Dermis microvascular lymphatic vessel endothelial cell (primary cell): ENCODE measurements at regions not wholly inside any gene's neighbourhood (a gene's known extent, or its start where the extent isn't known, plus 50 kb on each side); places are given as distances from the start of the nearest gene placed in this dataset.
"Not testable (repeated sequence)": the region's sequence is repeated elsewhere in the genome, so short reads cannot be mapped to it uniquely, and the experiment has no call there.

Experiments
- DNase-seq, 2 donors: peaks; one replicate each; pipeline versions ENCODE4 v3.0.0 to v3.0.0-alpha.2; 2010; ENCODE audit warnings: low read depth in 2 of 2

DNA sequence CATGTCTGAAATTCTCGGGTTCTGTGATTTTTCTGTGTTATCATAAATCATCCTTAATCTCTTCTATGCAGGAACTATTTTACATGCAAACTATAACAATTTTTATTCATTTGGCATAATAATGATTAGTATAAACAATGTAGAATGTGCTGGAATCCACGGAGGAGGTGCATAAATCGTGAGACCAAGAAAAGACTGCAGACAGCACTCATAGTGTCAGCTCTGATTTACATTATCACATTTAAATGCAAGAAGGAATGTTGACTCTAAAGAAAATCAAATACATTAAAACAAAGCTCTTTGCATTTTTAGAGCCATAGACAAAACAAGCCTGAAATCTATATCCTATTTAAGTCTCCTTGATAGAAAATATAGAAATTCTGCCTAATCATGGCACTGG lies 501.7 kb upstream of the STXBP6 start:
- no peak for DNase-seq

DNA sequence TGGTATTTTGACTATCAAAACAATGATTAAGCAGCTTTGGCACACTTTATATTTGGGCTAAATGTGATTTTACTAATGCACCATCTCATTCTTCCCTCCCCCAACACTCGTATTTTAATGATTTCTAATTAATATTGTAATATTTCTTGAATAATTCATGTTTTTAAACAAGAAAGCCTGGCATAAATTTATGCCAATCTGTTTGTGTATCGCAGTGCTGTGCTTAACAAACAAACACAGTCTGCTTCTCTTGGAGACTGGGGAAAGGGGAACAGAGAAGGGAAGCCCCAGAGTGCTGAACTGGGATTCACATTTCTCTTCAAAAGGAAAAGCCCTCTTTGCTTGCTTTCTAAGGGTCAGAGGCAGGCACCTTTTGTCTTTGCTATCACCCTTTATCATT lies 496.9 kb upstream of the STXBP6 start:
- no peak for DNase-seq

DNA sequence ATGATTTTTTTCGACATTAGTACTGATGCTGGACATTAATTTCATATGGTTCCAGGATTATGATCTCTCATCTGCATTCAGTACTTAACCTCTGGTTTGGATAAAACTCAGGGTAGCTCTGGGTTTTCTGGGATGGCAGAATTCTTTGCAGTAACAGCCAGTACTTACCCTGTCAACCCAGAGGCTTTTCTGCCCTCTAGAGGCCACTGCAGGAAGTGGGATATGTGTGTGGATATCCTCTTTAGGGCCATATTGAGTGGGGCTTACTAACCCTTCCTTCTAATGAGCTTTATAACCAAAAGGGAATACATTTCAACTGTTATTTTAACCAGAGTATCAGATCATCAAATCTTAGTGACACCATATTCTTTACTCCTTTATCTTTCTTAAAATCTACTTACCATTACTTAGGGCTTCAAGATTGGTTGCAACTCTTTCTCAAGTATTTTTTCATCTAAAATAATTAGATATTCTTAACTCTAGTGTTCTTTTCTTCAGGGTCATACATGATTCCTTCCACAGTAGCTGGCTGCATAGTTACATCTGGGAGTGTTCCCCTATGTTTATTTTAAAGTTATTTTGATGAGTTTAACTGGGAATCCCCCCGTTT lies 488.0 kb upstream of the STXBP6 start:
- no peak for DNase-seq

DNA sequence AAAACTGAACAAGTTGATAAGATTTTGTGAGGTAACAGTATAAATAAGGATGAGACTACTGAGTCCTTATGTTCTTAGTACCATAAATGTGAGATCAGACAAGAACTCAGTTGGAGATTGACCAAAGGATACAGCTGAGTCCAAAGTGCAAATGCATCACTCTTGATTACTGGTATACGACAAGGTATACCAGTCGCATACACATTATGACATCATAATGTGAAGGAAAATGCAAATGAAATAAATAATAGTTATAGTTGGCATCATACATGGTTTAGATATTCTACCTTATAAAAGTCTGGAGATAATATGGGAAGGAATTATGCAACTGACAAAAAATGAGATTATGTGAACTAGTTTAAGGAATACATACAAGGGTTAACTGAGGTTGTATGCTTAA lies 476.3 kb upstream of the STXBP6 start:
- DNase-seq = no peak

DNA sequence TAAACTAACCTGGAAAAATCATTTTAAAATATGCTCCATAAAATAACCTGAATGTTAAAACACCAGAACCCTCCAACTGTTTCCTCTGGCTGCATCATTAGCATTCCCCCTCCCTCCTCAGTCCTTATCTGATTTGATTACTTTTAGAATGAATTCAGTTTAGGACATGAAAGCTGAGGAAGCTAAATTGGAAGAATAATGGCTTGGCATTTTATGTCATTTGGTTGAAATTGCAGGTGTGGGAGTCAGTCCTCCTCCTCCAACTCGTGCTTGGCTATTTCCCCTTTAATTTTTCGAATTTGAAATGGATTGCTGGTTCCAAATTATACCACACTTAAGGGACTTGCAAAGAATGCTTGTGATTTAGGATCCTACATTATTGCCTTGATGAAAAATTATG lies 473.0 kb upstream of the STXBP6 start:
- DNase-seq = no peak

DNA sequence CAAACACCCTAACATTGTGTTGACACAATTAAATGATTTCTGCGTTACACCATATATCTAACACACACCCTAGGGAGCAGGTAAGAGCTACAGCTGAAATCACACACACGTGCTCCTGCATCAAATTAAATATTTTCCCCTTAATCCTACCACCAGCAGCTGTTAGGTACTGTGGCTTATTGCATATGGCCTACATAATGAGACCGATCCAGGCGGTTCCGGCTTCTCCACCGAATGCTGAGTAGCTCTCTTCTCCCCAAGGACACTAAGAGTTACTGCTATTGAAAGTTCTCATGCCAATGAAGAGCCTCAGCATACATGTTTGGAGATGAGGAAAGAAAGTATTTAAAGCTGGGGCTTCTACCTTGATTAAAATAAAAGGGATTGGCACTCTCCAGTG lies 472.2 kb upstream of the STXBP6 start:
- no peak for DNase-seq

DNA sequence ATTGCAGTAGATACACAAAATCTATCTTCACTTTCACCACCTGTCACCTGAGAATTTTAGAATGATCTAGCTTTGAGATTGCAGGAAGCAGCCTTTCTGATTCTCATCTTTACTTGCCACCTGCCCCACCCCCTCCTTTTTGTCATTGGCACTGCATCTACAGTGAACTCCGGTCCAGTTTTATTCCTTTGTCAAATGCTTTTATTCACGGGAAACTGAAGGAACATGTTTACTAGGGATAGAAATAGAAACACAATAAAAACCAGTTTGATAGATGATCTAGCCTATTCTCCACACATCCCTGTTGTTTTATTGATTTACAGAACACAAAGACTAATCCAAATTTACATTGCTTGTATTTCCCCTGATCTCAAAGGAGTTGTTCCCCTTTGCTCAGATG lies 471.7 kb upstream of the STXBP6 start:
- no peak for DNase-seq

DNA sequence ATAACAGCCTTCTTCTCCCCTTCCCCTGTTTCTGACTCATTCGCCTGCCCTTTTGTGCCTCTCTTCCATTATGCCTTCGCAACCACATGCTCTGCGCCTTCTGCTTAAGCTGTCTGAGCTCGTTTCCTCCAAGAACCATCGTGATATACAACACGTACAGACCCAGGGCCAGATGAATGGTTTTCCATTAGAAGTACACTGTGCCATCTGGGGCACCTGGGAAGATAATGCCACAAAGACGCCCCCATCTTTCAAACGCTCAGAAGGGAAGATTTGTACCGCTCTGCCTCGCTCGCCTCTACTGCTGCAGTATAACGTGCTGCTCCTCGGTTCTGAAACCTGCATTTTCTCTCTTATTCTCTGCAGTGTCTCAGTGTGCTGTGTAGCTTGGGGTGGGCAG lies 470.9 kb upstream of the STXBP6 start:
- no peak for DNase-seq

DNA sequence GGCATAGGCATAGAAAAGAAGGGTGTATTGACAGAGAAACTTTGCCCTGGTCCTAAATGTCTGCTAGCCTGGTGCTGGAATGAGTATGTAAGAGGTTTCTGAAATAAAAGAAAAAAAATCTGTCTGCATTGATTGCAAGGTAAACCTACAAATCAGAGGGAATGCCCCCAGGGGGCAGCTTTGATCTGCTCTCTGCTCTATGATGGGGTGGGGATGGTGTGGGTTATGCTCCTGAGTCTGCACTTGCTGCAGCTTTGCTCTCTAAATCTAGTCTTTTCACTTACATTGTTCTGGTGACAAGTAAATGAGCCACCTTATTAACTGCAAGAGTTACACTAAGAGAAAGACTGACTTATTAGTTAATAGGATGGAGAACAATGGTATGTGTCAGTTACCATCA lies 468.4 kb upstream of the STXBP6 start:
- no peak for DNase-seq

DNA sequence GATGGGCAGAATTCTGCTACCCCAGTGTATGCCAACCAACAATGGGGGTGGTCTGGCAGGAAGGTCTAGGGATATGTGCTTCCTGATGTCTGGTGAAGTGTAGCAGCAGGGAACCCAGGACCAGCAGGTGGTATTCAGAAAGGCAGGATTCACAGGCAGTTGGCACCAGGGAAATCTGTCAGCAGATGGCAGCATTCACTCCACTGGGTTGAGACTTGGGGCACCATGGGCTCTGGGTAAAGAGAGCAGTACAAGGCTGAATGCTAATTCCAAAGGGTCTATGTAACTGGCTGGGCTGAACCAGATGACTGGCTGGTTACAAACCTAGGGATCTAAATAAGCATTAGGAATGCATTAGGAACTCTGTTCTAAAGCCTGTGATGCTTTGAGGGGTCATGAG lies 466.9 kb upstream of the STXBP6 start:
- no peak for DNase-seq

DNA sequence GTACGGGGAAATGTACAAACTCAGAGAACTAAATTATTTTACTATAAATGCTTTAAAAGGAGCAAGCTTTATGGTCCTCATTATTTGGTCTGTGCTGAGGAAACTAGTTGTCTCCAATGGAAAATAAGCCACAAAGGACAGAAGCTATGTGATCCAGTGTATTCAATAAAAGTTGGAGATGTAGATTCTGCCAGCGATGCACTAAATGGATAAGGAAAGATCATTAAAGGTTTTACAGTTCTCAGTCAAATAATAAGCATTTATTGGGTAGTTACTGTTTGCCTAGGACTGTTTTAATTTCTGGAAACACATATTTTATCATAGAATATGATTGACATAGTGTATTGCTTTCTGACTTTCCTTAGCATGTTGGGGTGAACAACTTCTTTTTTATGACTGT lies 458.9 kb upstream of the STXBP6 start:
- no peak for DNase-seq

DNA sequence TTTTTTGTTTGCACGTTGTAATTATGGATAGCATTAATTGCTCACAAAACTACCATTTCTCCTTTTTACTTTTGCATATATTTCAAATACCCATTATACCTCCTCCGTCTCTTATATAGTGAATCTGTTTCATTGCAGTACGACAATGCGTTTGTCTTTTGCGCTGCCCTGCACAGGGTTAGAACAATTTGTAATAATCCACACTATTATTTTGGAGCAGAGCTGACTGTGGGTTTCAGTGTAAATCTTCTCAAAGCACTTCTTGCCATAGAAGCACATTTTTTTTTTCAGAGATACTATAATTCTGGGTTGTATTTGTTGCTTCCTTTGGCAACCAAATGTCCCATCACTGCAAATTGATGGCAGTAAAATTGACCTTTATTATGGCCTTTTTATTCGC lies 451.8 kb upstream of the STXBP6 start:
- no peak for DNase-seq

DNA sequence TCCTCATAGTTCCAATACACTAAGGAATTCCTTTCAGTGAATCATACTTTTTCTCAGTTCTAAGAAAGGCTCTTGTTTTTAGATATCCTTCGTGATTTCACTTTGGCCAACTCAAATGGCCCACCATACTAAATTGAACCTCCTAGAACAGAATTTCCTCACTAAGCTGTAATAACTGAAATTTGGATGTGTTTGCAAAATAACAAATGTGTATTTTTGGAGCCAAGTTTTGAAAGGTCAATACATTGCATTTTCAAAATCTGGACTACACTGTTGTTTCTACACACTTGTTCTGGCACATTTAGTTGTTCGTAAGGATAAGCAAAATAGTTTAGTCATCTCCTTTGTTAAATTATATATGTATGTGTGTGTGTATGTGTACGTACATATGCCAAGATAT lies 439.0 kb upstream of the STXBP6 start:
- DNase-seq = no peak

DNA sequence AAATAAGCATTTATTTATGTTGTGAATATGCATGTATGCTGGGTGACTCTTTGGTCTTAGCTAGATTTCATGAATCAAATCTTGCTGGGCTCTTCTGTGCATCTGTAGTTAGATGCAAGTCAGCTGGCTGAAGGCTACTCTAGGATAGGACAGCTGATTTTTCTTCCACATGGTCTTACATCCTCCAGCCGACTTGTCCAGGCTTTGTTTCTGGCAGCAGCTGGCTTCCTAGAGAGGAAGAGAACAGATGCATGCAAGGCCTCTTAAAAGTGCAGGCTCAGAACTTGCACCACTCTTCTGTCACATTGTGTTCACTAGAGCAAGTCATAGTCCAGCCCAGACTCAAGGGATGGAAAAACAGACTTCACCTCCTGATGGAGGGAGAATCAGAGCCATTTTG lies 435.4 kb upstream of the STXBP6 start:
- DNase-seq = no peak

DNA sequence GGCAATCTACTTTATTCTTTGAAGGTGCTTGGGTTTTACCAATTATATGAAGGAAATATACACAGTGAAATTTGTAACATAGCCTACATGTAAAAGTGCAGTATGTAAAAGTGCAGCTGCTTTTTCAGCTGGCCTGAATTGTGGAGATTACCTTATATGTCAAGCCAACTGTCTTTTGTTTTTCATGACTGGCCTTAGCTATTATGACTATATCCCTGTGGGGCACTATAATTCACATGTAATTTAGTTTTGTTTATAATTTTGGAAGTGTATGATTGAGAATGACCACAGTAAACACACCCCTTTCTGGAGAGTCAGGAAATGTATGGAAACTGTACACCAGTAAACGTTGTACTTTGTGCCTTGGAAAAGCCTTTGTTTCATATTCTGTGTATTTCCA lies 435.0 kb upstream of the STXBP6 start:
- no peak for DNase-seq

DNA sequence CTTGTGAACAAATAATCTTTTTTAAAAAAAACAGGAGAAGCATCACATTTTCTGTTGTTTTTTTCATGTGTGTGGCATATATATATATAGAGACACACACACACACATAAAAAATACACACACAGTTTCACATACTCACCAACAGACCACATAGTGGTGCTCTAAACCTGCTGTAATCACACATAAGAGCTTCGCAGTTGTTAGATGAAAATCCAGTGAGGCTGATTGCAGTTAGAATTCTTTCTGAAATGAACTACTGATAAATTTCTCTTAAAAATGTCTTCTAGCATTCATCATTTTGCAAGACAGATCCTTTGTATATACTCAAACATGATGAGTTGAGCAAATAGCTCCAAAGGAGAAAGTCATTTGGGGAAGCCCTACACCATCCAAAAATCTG lies 434.3 kb upstream of the STXBP6 start:
- DNase-seq = no peak

DNA sequence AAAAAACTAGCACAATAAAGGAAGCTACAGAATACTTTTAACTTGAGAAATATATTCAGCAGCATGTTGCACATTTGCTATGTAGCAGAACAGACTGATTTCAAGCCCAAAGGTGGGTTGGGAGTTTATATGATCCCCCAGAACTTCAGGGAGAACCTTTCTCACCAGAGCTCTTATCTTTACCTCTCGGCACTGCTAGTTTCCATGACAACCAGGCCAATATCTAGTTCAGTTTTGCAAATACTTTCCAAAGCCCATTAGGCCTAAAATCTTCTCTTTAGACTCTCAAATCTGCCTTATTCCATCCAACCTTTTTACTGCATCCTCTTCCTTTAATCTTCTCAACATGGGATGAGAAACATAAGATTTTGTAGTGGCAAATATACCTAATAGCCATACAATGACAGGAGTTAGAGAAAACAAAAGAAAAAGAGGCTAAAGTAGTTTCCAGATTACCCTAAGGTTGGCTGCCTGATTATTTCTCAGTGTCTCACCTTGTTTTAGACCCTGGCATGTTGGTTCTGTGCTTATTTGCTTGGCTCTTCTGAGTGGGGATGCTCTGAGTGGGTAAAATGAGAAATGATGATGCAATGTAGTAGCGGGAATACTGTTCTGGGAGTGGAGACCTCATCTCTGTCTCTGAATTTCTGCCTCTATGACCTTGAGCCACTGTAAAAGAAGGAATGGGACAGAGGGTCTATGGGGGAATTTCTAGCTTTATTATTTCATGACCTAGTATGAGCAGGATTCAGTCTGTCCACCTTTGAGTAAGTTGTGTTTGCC lies 427.6 kb upstream of the STXBP6 start:
- no peak for DNase-seq

DNA sequence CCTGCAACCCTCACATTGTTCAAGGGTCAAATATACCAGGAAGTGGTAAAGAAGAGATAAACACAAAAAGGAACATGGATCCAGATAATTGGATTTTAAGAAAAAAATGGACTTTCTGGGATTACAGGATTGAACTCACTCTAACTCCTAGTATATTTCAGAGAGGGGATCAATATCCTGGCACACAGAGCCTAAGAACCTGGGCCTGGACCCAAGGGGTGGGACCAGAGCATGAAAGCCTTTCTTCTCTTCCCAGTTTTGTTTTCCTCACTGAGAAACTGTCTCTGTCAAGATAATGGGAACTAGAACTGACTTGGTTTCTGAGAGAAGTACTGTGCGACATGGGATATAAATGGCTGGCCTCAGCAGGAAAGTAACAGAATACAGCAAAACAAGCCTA lies 422.8 kb upstream of the STXBP6 start:
- DNase-seq = no peak

DNA sequence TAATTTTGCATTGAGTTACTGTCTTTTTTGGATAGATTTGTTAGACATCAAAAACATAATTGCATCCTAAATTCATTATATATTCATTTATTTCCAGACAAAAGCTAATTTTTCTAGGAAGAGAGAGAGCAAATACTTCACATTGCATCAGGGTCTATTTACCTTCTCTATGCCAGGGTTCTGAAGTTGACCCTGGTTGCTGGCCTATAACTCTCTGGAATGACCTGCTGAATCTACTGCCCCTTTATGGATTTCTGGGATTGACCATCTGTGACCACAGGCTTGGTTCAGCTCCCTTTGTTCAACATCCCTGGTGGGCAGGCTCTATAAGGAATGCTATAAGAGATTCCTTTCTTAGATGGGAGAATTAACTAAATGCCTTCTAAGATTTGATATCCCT lies 414.8 kb upstream of the STXBP6 start:
- DNase-seq = no peak

DNA sequence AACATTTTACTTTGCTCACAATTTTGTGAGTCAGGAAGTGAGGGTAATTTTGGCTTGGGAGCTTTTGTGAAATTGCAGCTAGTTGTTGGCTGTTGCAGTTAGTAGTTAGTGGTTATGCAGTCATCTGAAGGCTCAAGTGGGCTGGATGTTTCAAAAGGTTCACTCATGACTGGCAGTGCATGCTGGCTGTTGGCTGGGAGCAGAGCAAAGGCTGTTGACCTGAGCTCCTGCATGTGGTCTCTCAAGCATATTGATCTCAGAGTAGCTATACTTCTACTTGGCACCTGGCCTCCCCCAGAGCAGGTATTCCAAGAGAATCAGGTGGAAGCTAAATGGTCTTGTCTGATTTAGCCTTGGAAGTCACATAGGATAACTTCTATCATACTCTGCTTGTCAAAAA lies 414.1 kb upstream of the STXBP6 start:
- no peak for DNase-seq

DNA sequence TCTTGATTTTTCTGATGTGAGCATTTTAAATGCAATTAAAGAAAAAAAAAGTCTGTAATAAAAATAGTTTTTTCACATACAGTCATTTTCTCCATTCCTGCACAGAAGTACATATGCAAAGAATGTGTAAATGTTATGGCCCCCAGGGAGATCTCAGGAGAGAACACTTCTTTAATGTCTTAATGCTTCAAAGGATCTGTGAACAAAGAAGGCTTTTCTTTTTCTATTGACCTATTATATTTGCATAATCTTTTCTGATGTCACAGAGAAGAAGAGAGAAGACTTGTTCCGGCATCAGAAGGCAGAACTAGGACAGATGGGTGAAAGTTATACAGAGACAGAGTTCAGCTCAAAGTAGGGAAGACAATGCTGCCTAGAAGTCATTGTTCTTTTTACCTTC lies 413.5 kb upstream of the STXBP6 start:
- DNase-seq = no peak

DNA sequence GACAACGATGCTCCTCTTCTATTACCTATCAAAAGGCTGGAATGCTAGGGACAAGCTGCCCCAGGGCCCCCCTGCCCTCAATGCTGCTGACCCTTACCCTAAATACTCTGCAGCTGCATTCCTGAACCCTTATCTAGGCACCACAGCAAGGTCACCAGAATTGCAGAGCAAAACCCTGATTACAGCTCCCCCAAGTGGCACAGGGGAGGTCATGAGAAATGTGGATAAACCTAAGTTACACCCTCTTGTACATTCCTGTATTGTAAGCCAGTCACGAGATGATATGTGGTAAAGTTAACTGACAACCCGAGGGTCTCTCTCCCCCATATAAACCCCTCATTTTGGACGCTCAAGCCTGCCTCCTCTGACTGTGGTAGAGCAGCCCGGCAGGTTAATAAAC lies 411.8 kb upstream of the STXBP6 start:
- DNase-seq = no peak

DNA sequence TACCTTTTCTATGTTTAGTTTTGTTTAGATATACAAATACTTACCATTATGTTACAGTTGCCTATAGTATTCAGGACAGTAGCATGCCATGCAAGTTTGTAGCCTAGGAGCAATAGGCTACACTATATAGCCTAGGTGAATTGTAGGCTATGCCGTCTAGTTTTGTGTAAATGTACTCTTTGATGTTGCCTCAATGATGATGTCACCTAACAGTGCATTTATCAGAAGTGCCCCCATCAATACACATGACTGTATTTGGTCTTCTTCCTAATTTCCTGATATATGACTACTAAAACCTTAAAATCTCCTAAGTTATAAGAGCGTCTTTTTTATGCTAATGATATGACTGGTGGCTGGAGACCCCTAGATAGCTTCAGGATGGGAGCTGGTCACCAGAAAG lies 394.4 kb upstream of the STXBP6 start:
- no peak for DNase-seq

DNA sequence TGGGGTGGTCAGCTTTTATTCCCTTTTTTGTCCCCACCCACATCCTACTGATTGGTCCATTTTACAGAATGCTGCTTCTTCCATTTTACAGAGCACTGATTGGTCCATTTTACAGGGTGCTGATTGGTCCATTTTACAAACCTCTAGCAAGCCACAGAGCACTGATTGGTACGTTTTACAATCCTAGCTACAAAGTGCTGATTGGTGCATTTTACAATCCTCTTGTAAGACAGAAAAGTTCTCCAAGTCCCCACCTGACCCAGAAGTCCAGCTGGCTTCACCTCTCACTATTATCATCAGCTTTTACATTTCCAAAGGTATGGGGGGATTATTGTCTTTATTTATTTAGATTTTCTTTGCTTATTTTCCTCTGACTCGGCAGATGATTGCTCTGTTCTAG lies 390.4 kb upstream of the STXBP6 start:
- DNase-seq = not testable (repeated sequence)
